ENCODE measurements at regions not wholly inside any gene's neighbourhood (a gene's known extent, or its start where the extent isn't known, plus 50 kb on each side); places are given as distances from the start of the nearest gene placed in this dataset.

DNA sequence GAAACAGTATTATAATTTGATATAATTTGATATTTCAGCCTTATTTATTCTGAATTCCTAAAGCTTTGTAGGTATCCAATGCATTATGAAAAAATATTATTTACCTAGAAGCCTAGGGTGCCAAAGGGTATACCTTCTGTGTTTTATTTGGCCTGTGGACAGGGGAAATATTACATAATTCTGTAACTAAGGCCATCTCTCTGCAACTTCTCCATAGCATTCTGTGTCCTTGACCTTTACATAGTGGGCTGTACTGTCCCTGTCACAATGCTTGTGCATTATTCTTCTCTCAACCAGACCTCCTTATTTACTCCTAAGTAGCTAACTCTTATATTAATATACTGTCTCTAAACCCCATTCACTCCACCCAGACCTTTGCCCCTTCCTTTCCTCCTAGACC is 57.0 kb upstream of the RANBP6 start:
- FAIRE-seq: no peak
- DNase-seq (ENCODE audit: insufficient read length): no peak
- TF ChIP-seq POLR2AphosphoS5 (IDR thresholded peaks at IDR 0.05; ENCODE audit: low read depth, low read length) (no peak), POLR2A (IDR thresholded peaks at IDR 0.05; ENCODE audit: low read depth, low read length) (no peak), TAF1 (IDR thresholded peaks at IDR 0.05; ENCODE audit: borderline replicate concordance, low read depth, low read length) (no peak)

DNA sequence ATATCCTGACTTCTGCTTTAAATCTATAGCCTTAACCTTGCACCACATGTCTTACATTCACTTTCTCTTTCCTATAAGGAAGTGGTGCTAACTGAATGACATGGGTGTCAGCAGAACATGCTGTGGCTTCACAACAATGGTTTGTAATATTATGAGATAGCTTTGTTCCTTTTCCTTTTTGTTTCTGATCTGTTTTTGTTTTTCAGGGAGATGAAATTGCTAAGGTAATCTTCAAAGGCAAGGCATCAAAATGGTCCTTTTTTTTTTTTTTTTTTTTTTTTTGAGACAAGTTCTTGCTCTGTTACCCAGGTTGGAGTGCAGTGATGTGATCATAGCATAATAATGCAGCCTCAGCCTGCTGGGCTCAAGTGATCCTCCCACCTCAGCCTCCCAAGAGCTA is 53.6 kb upstream of the RANBP6 start:
- DNase-seq (ENCODE audit: insufficient read length) (peak; percentile 14), FAIRE-seq (peak; percentile 71)
- TF ChIP-seq TAF1 (IDR thresholded peaks at IDR 0.05; ENCODE audit: borderline replicate concordance, low read depth, low read length) (no peak), POLR2A (IDR thresholded peaks at IDR 0.05; ENCODE audit: low read depth, low read length) (no peak), POLR2AphosphoS5 (IDR thresholded peaks at IDR 0.05; ENCODE audit: low read depth, low read length) (no peak)

DNA sequence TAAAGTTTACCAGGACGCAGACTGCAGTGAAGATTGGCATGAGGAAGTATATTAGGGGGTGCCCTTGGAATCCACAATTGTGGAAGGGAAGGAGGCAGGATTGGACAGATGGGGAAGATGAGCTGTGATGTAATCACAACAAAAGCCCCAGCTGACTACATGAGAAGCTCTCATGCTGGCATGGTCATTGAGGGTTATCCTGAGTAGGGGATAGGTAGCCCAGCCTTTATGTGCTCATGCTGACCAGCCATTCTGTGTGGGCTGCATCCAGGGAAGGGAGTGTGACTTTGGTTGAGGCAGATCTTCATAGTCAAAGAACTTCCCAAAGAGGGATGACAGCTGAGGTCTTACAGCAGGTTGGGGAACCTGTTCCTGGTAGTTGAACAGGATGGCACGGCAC is 52.0 kb upstream of the RANBP6 start:
- TF ChIP-seq POLR2AphosphoS5 (IDR thresholded peaks at IDR 0.05; ENCODE audit: low read depth, low read length) (no peak), TAF1 (IDR thresholded peaks at IDR 0.05; ENCODE audit: borderline replicate concordance, low read depth, low read length) (no peak), POLR2A (IDR thresholded peaks at IDR 0.05; ENCODE audit: low read depth, low read length) (no peak)
- no peak for DNase-seq (ENCODE audit: insufficient read length)
- no peak for FAIRE-seq

All from GM12892 (cell line).